Activated naive CD4-positive, alpha-beta T cell treated with anti-CD3 and anti-CD28 coated beads, Interleukin-2, amount 10 ng/mL, durations not matched to agents 7 days and 5 days (primary cell): ENCODE measurements at regions not wholly inside any gene's neighbourhood (a gene's known extent, or its start where the extent isn't known, plus 50 kb on each side); places are given as distances from the start of the nearest gene placed in this dataset.

Experiments used
- CTCF ChIA-PET: fragments of 350-600 bp; sonication (Branson Sonifier 250); formaldehyde crosslinking; loops from one replicate; lab custom pipeline; 2021; ENCODE audit warnings: antibody characterized with exemption; lab: Charles Lee
- DNase-seq: peaks from one replicate; pipeline ENCODE4 v3.0.0-alpha.2; 2020
- H3K27ac Mint-ChIP-seq: one replicate; pipeline ENCODE4 v1.8.0; 2021; ENCODE audit warnings: mild to moderate bottlenecking, moderate library complexity, mixed read lengths
- H3K27me3 Mint-ChIP-seq: one replicate; pipeline ENCODE4 v1.8.0; 2021; ENCODE audit warnings: mild to moderate bottlenecking, mixed read lengths
- H3K36me3 Mint-ChIP-seq: one replicate; pipeline ENCODE4 v1.8.0; 2021; ENCODE audit warnings: mixed read lengths
- H3K4me1 Mint-ChIP-seq: one replicate; pipeline ENCODE4 v1.8.0; 2021; ENCODE audit warnings: mixed read lengths
- H3K4me3 Mint-ChIP-seq: one replicate; pipeline ENCODE4 v1.8.0; 2021; ENCODE audit warnings: mild to moderate bottlenecking, moderate library complexity, mixed read lengths
- H3K9me3 Mint-ChIP-seq: one replicate; pipeline ENCODE4 v1.8.0; 2021; ENCODE audit warnings: mixed read lengths

DNA sequence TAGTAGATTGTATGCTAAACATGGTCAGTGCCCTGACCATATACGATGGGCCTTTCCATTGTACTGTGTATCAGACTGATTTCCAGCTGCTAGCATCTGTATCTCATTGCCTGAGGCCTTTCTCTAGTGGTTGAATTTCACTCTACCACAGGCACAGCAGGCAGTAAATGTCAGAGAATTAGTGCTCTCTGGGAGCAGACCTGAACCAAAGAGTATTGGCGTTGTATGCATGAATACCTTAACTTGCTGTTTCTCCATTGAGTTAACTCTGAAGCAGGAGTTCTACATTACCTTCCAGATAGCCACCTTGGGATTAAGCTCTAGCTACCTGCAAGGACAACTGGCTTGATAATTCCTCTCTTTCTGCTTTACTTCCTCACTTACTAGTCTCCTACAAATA, 439.2 kb upstream of the EPHA3 start:
- Mint-ChIP-seq H3K36me3 (no peaks in the 10 kb centered on the region), H3K4me3 (no peak overlapping the region), H3K4me1 (no peaks in the 10 kb centered on the region), H3K27me3 (no peaks in the 10 kb centered on the region), H3K9me3 (peaks cover 1% of the 10 kb centered on the region), H3K27ac (no peak overlapping the region)
- no peak for DNase-seq
- CTCF ChIA-PET = no interaction called here

- CTCF ChIA-PET = no interaction called here
- no peak overlapping the region for H3K27ac Mint-ChIP-seq
- no peaks in the 10 kb centered on the region for H3K36me3 Mint-ChIP-seq
- DNase-seq = no peak
- peaks cover under 1% of the 10 kb centered on the region for H3K9me3 Mint-ChIP-seq
- no peak overlapping the region for H3K4me3 Mint-ChIP-seq
- H3K27me3 Mint-ChIP-seq = no peaks in the 10 kb centered on the region
- no peaks in the 10 kb centered on the region for H3K4me1 Mint-ChIP-seq
Observed at GRCh38 chr3:88671573-88671972, 435.8 kb upstream of the EPHA3 start.

DNA sequence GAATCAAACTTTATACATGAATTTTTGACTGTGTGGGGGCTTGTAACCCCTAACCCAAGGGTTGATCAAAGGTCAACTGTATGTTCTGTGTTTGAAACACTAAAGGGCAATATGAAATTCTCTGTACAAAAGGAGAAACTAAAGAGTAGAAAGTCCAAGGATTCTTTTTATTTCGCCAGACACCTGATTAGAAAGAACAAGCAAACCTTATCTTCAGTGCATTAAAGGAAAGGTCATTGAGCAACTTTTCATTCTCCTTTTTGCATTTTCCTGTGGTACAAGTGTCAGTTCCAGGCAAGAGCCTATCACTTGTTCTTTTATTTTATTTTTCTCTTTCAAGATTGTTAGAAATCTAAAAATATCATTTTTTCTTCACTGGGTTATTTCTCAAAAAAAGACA, 430.1 kb upstream of the EPHA3 start:
- no peak overlapping the region for H3K4me3 Mint-ChIP-seq
- H3K27ac Mint-ChIP-seq = no peak overlapping the region
- CTCF ChIA-PET = no interaction called here
- no peak for DNase-seq
- no peaks in the 10 kb centered on the region for H3K27me3 Mint-ChIP-seq
- no peaks in the 10 kb centered on the region for H3K9me3 Mint-ChIP-seq
- H3K4me1 Mint-ChIP-seq = no peaks in the 10 kb centered on the region
- no peaks in the 10 kb centered on the region for H3K36me3 Mint-ChIP-seq

- Mint-ChIP-seq H3K4me1 (no peaks in the 10 kb centered on the region), H3K4me3 (no peak overlapping the region), H3K27ac (no peak overlapping the region), H3K27me3 (no peaks in the 10 kb centered on the region), H3K9me3 (no peaks in the 10 kb centered on the region), H3K36me3 (no peaks in the 10 kb centered on the region)
- DNase-seq = no peak
- CTCF ChIA-PET = no interaction called here
Observed at GRCh38 chr3:88678747-88679146, 428.7 kb upstream of the EPHA3 start.

GRCh38 chr3:88690287-88690686, 417.1 kb upstream of the EPHA3 start:
- H3K4me1 Mint-ChIP-seq = no peaks in the 10 kb centered on the region
- no peaks in the 10 kb centered on the region for H3K9me3 Mint-ChIP-seq
- no peak overlapping the region for H3K27ac Mint-ChIP-seq
- DNase-seq = no peak
- H3K4me3 Mint-ChIP-seq = no peak overlapping the region
- no peaks in the 10 kb centered on the region for H3K27me3 Mint-ChIP-seq
- no peaks in the 10 kb centered on the region for H3K36me3 Mint-ChIP-seq
- CTCF ChIA-PET = no interaction called here

- DNase-seq = no peak
- CTCF ChIA-PET = no interaction called here
- no peaks in the 10 kb centered on the region for H3K36me3 Mint-ChIP-seq
- no peak overlapping the region for H3K4me3 Mint-ChIP-seq
- no peaks in the 10 kb centered on the region for H3K27me3 Mint-ChIP-seq
- no peaks in the 10 kb centered on the region for H3K9me3 Mint-ChIP-seq
- no peaks in the 10 kb centered on the region for H3K4me1 Mint-ChIP-seq
- H3K27ac Mint-ChIP-seq = no peak overlapping the region
Observed at GRCh38 chr3:88691081-88691480, 416.3 kb upstream of the EPHA3 start.

GRCh38 chr3:88703501-88704059, 403.8 kb upstream of the EPHA3 start:
- no peak overlapping the region for H3K4me3 Mint-ChIP-seq
- no peaks in the 10 kb centered on the region for H3K4me1 Mint-ChIP-seq
- no peak for DNase-seq
- CTCF ChIA-PET = no interaction called here
- H3K27ac Mint-ChIP-seq = no peak overlapping the region
- H3K36me3 Mint-ChIP-seq = no peaks in the 10 kb centered on the region
- H3K9me3 Mint-ChIP-seq = no peaks in the 10 kb centered on the region
- H3K27me3 Mint-ChIP-seq = no peaks in the 10 kb centered on the region

GRCh38 chr3:88704338-88704737, 403.1 kb upstream of the EPHA3 start:
- no peaks in the 10 kb centered on the region for H3K36me3 Mint-ChIP-seq
- no peaks in the 10 kb centered on the region for H3K27me3 Mint-ChIP-seq
- CTCF ChIA-PET = no interaction called here
- H3K27ac Mint-ChIP-seq = no peak overlapping the region
- no peaks in the 10 kb centered on the region for H3K9me3 Mint-ChIP-seq
- no peaks in the 10 kb centered on the region for H3K4me1 Mint-ChIP-seq
- H3K4me3 Mint-ChIP-seq = no peak overlapping the region
- DNase-seq = no peak

GRCh38 chr3:88707837-88708236, 399.6 kb upstream of the EPHA3 start:
- H3K27me3 Mint-ChIP-seq = no peaks in the 10 kb centered on the region
- no peaks in the 10 kb centered on the region for H3K36me3 Mint-ChIP-seq
- CTCF ChIA-PET = no interaction called here
- no peak overlapping the region for H3K4me3 Mint-ChIP-seq
- H3K9me3 Mint-ChIP-seq = no peaks in the 10 kb centered on the region
- no peak for DNase-seq
- no peak overlapping the region for H3K27ac Mint-ChIP-seq
- no peaks in the 10 kb centered on the region for H3K4me1 Mint-ChIP-seq

- Mint-ChIP-seq H3K4me1 (no peaks in the 10 kb centered on the region), H3K9me3 (peaks cover 2% of the 10 kb centered on the region)
Observed at GRCh38 chr3:88712552-88712951, 394.9 kb upstream of the EPHA3 start.

GRCh38 chr3:88713233-88713691, 394.2 kb upstream of the EPHA3 start:
- Mint-ChIP-seq H3K36me3 (no peaks in the 10 kb centered on the region), H3K4me1 (no peaks in the 10 kb centered on the region), H3K9me3 (peaks cover 2% of the 10 kb centered on the region), H3K27me3 (no peaks in the 10 kb centered on the region), H3K27ac (no peak overlapping the region), H3K4me3 (no peak overlapping the region)
- CTCF ChIA-PET = no interaction called here
- DNase-seq = no peak

More at GRCh38 chr3:88712552-88712951, 394.9 kb upstream of the EPHA3 start:
- Mint-ChIP-seq H3K36me3 (no peaks in the 10 kb centered on the region), H3K4me3 (no peak overlapping the region), H3K27ac (no peak overlapping the region), H3K27me3 (no peaks in the 10 kb centered on the region)
- DNase-seq = no peak
- CTCF ChIA-PET = no interaction called here

GRCh38 chr3:88725440-88726165, 381.8 kb upstream of the EPHA3 start:
- DNase-seq = no peak
- H3K4me1 Mint-ChIP-seq = no peaks in the 10 kb centered on the region

DNA sequence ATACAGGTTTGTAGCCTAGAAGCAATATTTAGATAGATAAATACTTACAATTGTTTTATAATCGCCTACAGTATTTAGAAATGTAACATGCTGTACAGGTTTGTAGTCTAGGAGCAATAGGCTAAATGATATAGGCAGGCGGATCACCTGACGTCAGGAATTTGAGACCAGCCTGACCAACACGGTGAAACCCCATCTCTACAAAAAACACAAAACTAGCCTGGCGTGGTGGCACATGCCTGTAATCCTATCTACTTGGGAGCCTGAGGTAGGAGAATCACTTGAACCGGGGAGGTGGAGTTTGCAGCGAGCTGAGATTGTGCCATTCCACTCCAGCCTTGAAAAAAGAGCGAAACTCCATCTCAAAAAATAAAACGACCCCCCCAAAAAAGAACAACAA, 375.2 kb upstream of the EPHA3 start:
- CTCF ChIA-PET = no interaction called here
- no peaks in the 10 kb centered on the region for H3K4me1 Mint-ChIP-seq

More at GRCh38 chr3:88725440-88726165, 381.8 kb upstream of the EPHA3 start:
- H3K27me3 Mint-ChIP-seq = no peaks in the 10 kb centered on the region
- no peak overlapping the region for H3K27ac Mint-ChIP-seq
- peaks cover 3% of the 10 kb centered on the region for H3K9me3 Mint-ChIP-seq
- no peak overlapping the region for H3K4me3 Mint-ChIP-seq
- no peaks in the 10 kb centered on the region for H3K36me3 Mint-ChIP-seq
- CTCF ChIA-PET = interaction anchor here (0.6 kb wide), 1 partner anchor 116 kb away, joined by 5 read pairs; no protein-coding TSS in a partner anchor

DNA sequence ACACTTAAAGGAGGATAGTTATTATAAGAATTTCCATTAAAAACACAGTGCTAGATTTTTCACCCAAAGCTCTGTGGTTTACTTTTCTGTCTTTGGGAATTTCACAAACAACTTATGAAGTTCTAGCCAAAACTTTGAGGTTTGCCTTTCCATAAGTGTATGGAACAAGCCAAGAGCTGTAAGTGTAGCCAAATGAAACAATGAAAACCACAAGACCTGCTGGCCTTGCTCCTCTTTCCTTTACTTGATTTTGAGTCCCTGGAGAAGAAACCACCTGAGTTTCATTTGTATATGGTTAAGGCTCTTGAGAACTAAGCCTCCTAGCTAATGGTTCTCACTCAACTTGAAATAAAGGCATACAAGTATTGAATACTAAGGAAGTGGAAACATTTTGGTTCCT, 365.3 kb upstream of the EPHA3 start:
- CTCF ChIA-PET = no interaction called here
- no peak overlapping the region for H3K4me3 Mint-ChIP-seq
- no peaks in the 10 kb centered on the region for H3K4me1 Mint-ChIP-seq
- H3K36me3 Mint-ChIP-seq = no peaks in the 10 kb centered on the region
- no peaks in the 10 kb centered on the region for H3K27me3 Mint-ChIP-seq
- H3K27ac Mint-ChIP-seq = no peak overlapping the region
- no peak for DNase-seq
- peaks cover 9% of the 10 kb centered on the region for H3K9me3 Mint-ChIP-seq

More for the DNA sequence above, 375.2 kb upstream of the EPHA3 start:
- Mint-ChIP-seq H3K27ac (no peak overlapping the region), H3K36me3 (no peaks in the 10 kb centered on the region), H3K27me3 (no peaks in the 10 kb centered on the region), H3K9me3 (peaks cover 2% of the 10 kb centered on the region), H3K4me3 (no peak overlapping the region)
- DNase-seq = no peak
